GM18505 (cell line): ENCODE measurements at regions not wholly inside any gene's neighbourhood (a gene's known extent, or its start where the extent isn't known, plus 50 kb on each side); places are given as distances from the start of the nearest gene placed in this dataset.

ENCODE experiments used
- ATAC-seq: cut with Tn5 transposase; IDR thresholded peaks from one replicate; pipeline ENCODE4 v1.9.1; 2021; ENCODE audit not compliant: unreplicated experiment
- POLR2A ChIP-seq: IDR thresholded peaks from 4 replicates; pipeline ENCODE4 v1.6.1; 2011; ENCODE audit warnings: borderline replicate concordance; ENCODE audit not compliant: insufficient read depth, insufficient read length; ENCODE audit errors: extremely low read depth

- no peak for TF ChIP-seq POLR2A
- no peak for ATAC-seq
These were observed 58.9 kb downstream of the IRX1 start for GRCh38 chr5:3654515-3654914.

DNA sequence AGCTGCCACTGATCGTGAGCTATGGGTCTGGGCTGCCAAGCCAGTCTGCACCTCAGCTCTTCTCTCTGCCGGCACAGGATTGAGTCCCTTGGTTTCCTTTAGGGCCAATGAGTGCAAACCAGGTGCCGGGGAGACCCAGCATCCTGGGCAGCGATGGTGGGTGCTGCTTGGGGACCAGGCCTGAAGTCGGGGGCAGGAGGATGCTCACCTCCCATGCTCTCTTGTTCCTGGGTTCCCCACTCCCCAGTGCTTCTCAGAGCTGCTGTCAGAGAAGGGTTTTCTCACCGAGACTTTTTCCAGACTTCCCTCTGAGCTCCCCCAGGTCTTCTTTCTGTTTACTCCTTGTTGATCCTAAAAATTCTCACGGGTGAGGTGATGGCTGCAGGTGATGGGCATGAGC, 61.2 kb downstream of the IRX1 start:
- ATAC-seq: no peak

DNA sequence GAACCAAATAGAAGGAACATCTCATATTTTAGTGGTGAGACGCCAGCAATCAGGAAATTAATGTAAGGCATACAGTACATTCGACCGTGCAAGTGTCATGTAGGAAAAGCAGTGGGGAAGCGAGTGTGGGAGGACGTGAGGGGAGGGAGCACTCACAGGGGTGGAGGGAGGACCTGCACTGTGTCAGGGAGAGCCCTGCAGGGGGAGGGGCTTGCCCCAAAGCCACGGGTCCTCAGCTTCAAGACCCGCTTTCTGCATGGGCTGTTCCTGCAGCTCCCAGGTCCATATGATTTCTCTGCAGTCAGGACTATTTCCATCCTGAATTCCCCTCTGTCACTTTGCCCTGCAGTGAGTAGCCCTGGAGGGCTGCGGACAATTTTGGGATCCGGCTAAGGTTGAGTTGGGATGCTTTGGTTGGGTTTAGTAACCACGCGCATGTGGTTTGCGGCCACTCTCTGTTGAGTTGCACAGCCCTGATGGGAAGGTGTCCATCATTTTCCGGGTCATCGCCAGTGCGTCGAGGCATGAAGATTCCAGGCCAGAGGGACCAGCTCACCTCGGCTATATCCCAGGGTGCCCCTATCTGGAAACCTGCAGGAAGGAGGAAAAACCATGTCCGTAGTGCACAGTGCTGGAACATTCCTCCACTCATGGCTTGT, 61.9 kb downstream of the IRX1 start:
- ATAC-seq: no peak
- no peak for TF ChIP-seq POLR2A

More for the DNA sequence above, 61.2 kb downstream of the IRX1 start:
- TF ChIP-seq POLR2A: no peak

- TF ChIP-seq POLR2A: no peak
- no peak for ATAC-seq
These were observed 63.3 kb downstream of the IRX1 start for GRCh38 chr5:3658929-3659328.

DNA sequence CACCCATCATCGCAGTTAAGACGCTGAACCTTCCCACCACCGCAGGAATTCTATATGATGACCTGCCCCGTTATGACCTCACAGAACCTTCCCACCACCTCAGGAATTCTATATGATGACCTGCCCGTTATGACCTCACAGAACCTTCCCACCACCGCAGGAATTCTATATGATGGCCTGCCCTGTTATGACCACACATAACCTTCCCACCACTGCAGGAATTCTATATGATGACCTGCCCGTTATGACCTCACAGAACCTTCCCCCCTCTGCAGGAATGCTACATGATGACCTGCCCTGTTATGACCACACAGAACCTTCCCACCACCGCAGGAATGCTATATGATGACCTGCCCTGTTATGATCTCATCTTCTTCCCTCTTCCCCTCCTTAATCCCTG, 64.3 kb downstream of the IRX1 start:
- no peak for TF ChIP-seq POLR2A

DNA sequence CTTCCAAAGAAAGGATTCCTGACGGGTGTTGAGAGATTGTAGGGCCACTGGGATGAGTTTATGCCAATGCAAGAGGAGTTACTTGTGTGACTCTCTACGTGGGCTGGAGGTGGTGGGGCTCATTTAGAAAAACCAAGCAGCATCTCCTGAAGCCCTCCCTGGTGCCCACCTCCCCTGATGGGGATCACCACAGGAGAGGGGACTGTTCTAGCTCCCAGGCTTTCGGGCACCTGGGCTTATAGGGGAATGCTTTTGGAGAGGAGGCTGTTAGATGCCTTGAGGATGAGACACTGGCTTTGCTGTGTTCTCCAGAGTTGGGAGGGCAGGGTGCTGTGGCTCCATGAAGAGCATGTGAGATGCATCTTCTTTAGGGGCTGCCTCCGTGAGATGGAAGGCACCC, 65.0 kb downstream of the IRX1 start:
- TF ChIP-seq POLR2A: no peak
- no peak for ATAC-seq

More for the DNA sequence above, 64.3 kb downstream of the IRX1 start:
- ATAC-seq: no peak

DNA sequence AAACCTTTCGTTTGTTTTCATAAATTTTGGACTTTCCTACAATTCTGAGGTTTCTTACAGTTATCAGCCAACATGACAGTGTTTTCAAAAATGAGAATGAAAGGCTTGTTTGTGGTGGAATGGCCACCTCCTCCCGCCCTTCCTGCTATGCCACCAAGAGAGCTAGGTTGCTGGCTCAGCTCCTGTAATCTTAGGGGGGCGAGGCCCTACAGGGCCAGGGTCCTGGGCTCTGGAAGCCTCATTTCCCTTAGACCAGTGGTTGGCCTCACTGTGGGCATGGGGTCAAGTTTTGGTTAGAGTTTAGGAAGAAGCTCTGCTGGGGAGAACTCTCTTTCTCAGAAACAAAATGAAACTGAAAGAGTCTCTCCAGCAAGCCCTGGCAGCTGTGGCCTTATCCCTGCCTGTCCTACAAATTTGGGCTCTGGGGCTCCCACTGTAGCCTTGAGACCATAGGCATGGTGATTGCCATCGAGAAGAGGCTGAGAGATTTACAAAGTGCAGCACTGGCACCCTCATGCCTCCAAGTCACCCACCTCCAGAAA, 66.2 kb downstream of the IRX1 start:
- TF ChIP-seq POLR2A: no peak
- no peak for ATAC-seq

DNA sequence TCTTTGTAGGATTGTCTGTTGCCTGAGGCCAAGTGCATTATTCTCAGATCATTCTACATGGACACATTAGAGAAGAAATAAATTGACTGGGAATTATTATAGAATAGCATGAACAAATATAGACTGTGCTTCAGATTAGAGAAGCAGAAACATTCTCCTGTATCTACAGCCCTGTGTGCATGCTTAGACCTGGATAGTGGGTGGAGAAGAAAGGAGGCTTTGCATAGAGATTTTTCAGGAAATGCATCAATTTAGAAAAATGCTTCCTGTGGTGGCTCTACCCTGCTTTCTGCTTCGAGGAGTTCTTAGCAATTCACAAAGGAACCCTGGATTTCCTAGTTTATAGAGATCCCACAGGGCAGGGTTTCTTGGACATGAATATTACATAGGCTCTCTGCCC, 66.7 kb downstream of the IRX1 start:
- no peak for TF ChIP-seq POLR2A
- no peak for ATAC-seq

DNA sequence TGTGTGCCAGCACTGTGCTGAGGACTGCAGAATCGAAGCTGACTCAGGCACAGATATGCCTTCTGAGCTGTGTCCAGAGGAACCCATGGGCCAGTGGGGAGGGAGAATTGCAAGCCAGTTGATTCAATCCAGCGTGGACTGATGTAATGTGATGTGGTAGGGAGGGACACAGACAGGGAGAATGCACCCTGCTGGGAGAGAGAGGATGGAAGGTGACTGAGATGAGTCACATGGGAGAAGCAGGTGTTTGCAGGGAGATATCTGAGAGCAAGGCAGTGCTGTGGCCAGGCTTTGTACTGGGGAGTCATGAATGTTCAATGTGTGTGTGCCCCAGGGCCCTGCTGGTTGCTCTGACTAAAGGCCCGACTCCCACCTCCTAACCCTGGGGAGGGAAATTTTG, 75.7 kb downstream of the IRX1 start:
- ATAC-seq: no peak
- no peak for TF ChIP-seq POLR2A

- no peak for ATAC-seq
- TF ChIP-seq POLR2A: no peak
These were observed 83.2 kb downstream of the IRX1 start for GRCh38 chr5:3678801-3679200.

GRCh38 chr5:3680821-3681220, 85.2 kb downstream of the IRX1 start:
- ATAC-seq: no peak
- no peak for TF ChIP-seq POLR2A

GRCh38 chr5:3684118-3684517, 88.5 kb downstream of the IRX1 start:
- no peak for TF ChIP-seq POLR2A
- ATAC-seq: no peak

DNA sequence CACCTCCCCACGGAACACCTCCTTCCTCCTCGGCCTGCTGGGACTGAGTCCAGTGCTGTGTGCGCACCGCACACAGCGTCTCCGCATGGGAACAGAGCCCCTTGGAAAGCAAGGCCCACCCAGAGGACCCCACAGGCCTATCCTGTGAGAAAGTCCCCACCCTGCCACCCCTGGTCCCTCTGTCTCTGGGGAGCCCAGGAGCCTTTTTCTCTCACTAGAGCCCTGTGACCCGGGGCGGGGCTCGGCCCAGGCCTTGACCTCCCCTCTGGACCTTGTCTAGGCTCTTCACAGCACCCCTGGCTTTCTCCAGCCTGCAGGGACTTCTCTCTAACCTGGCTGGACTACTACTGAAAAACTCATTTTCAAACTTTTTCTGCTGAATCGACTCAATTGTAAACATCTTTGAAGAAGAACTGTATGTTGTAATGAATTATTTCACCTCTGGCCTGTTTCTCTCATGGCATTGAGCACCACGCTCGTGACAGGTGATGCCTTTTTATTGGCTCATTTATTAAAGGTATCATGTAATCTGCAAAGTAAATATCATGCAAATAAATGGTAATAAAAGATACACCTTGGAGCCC, 89.2 kb downstream of the IRX1 start:
- no peak for ATAC-seq
- no peak for TF ChIP-seq POLR2A

DNA sequence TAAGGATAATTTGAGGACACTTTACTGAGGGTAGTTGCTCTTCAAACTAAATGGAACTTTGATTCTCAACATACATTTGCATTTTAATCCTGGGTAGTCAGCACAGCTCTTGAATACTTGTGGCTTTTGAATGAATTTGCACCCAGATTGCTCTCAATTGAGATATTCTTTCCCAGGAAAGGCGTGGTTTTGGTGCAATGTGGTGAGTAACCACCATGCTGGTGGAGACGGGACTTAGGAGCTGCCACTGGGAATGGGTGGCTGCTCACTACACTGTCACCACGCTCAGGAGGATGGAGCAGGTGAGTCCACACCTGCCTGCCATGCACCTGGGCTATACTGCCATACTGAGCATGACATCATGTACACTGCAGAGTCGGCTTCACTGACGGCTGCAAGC, 99.2 kb downstream of the IRX1 start:
- no peak for ATAC-seq
- no peak for TF ChIP-seq POLR2A

DNA sequence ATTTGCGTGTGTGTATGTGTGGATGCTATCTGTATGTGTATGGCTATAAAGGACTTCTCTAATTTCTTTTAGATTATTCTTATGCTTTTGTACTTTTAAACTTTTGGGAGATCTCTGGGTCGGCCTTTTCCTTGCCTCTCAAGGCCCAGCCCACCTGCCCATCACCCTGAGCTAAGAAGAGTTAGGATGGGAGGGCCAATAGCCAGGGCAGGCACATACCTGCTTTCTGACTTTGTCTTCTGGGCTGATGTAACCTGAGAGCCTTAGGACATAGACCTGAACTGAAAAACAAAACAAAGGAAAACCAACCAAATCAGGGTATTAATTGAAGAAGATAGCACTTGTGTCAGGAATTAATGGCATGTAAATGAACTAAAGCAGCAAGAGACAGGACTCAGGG, 100.2 kb downstream of the IRX1 start:
- no peak for ATAC-seq
- no peak for TF ChIP-seq POLR2A

DNA sequence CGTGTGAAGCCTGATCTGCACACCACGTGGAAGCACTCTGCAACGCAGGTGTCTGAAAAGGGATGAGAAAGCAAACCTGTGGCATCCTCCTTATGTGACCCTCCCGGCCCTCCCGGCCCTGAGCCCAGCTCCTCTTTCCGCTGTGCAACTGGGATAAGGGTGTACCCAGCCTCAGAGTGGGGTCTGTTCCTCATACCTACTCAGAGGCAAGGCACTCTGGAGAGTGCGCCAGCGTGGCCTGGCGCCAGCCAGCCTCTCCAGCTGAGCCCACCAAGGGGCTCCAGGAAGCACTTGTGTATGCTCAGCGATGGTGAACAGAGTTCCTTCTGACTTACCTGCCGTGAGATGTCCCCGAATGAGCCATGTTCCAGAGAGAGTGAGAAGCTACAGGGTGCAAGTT, 102.8 kb downstream of the IRX1 start:
- TF ChIP-seq POLR2A: no peak
- ATAC-seq: no peak

DNA sequence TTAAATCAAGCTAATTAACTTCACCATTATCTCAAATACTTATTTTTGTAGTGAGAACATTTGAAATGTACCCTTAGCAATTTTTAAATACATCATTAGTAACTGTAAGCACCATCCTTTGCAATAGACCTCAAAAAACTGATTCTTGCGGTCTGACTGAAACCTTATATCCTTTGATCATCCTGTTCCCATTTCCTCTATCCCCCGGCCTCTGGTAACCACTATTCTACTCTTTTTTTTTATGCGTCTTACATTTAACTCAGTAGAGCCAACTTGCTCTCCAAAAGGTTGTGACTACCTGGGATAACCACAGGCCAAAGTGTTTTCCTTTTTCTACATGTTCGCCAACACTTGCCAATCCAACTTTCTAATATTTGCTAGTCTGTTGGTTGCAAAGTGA, 106.1 kb downstream of the IRX1 start:
- ATAC-seq: no peak
- no peak for TF ChIP-seq POLR2A
